ENCODE measurements at regions not wholly inside any gene's neighbourhood (a gene's known extent, or its start where the extent isn't known, plus 50 kb on each side); places are given as distances from the start of the nearest gene placed in this dataset.
"Not testable (repeated sequence)": the region's sequence is repeated elsewhere in the genome, so short reads cannot be mapped to it uniquely, and the experiment has no call there.

- H3K9ac ChIP-seq (ENCODE audit: low read depth, low read length, poor library complexity): no peak overlapping the region
- H2BK15ac ChIP-seq (ENCODE audit: low read length): no peak overlapping the region
- no peak overlapping the region for H2BK120ac ChIP-seq (ENCODE audit: low read depth, low read length)
- H2AFZ ChIP-seq (ENCODE audit: low read length): no peak overlapping the region
- no peak overlapping the region for H3K4me2 ChIP-seq (ENCODE audit: insufficient read depth, low read length, poor library complexity, severe bottlenecking)
- H3K4ac ChIP-seq (ENCODE audit: low read length): no peak overlapping the region
- no peaks in the 10 kb centered on the region for H3K27me3 ChIP-seq (ENCODE audit: control insufficient read depth in 3 of 3, insufficient read depth in 3 of 3, low read depth in 1 of 3, low read length in 3 of 3)
- H3K27ac ChIP-seq (replicated peaks; ENCODE audit: low read length): no peak overlapping the region
- H4K91ac ChIP-seq (ENCODE audit: low read depth, low read length, poor library complexity): no peak overlapping the region
- no peak for DNase-seq (ENCODE audit: low spot score)
- no peaks in the 10 kb centered on the region for H3K9me3 ChIP-seq (replicated peaks in 1 of 2; ENCODE audit: control insufficient read depth in 2 of 2, insufficient read depth in 1 of 2, low read depth in 1 of 2, low read length in 2 of 2)
- H2BK5ac ChIP-seq (ENCODE audit: low read length): no peak overlapping the region
- no peaks in the 10 kb centered on the region for H3K79me1 ChIP-seq (ENCODE audit: low read depth, low read length)
- no peak overlapping the region for H3K14ac ChIP-seq (ENCODE audit: low read length)
- no peaks in the 10 kb centered on the region for H3K36me3 ChIP-seq (replicated peaks in 1 of 2; ENCODE audit: control insufficient read depth in 2 of 2, insufficient read depth in 2 of 2, low read length in 2 of 2)
- no peak overlapping the region for H4K8ac ChIP-seq (ENCODE audit: low read depth, low read length)
- H3K4me3 ChIP-seq (ENCODE audit: low read length in 2 of 2): no peak overlapping the region
- no peak overlapping the region for H2AK5ac ChIP-seq (ENCODE audit: low read depth, low read length)
- H3K18ac ChIP-seq (ENCODE audit: low read length): no peak overlapping the region
- no peak overlapping the region for H2BK12ac ChIP-seq (ENCODE audit: low read length)
- H3K23ac ChIP-seq (ENCODE audit: low read depth, low read length, poor library complexity): no peak overlapping the region
- no peaks in the 10 kb centered on the region for H3K4me1 ChIP-seq (ENCODE audit: control insufficient read depth in 2 of 2, insufficient read depth in 1 of 2, low read depth in 1 of 2, low read length in 2 of 2)
Measured at GRCh38 chrX:79466636-79467035, 99.5 kb upstream of the ITM2A start.

- H3K14ac ChIP-seq (ENCODE audit: low read length): no peak overlapping the region
- H3K23ac ChIP-seq (ENCODE audit: low read depth, low read length, poor library complexity): no peak overlapping the region
- no peaks in the 10 kb centered on the region for H3K79me1 ChIP-seq (ENCODE audit: low read depth, low read length)
- no peak overlapping the region for H3K9ac ChIP-seq (ENCODE audit: low read depth, low read length, poor library complexity)
- no peak overlapping the region for H3K27ac ChIP-seq (replicated peaks; ENCODE audit: low read length)
- no peaks in the 10 kb centered on the region for H3K4me1 ChIP-seq (ENCODE audit: control insufficient read depth in 2 of 2, insufficient read depth in 1 of 2, low read depth in 1 of 2, low read length in 2 of 2)
- DNase-seq (ENCODE audit: low spot score): no peak
- H3K4me2 ChIP-seq (ENCODE audit: insufficient read depth, low read length, poor library complexity, severe bottlenecking): no peak overlapping the region
- H3K18ac ChIP-seq (ENCODE audit: low read length): no peak overlapping the region
- H3K4ac ChIP-seq (ENCODE audit: low read length): no peak overlapping the region
- no peaks in the 10 kb centered on the region for H3K27me3 ChIP-seq (ENCODE audit: control insufficient read depth in 3 of 3, insufficient read depth in 3 of 3, low read depth in 1 of 3, low read length in 3 of 3)
- no peaks in the 10 kb centered on the region for H3K9me3 ChIP-seq (replicated peaks in 1 of 2; ENCODE audit: control insufficient read depth in 2 of 2, insufficient read depth in 1 of 2, low read depth in 1 of 2, low read length in 2 of 2)
- no peak overlapping the region for H4K91ac ChIP-seq (ENCODE audit: low read depth, low read length, poor library complexity)
- H2BK12ac ChIP-seq (ENCODE audit: low read length): no peak overlapping the region
- no CpG with 5 or more reads among the region's 3 CpGs for WGBS, 2 donors (ENCODE audit: extremely low coverage in 2 of 2, insufficient read length in 2 of 2, insufficient replicate concordance in 1 of 2)
- no peak overlapping the region for H2BK15ac ChIP-seq (ENCODE audit: low read length)
- H4K8ac ChIP-seq (ENCODE audit: low read depth, low read length): no peak overlapping the region
- no peak overlapping the region for H2BK120ac ChIP-seq (ENCODE audit: low read depth, low read length)
- no peaks in the 10 kb centered on the region for H3K36me3 ChIP-seq (replicated peaks in 1 of 2; ENCODE audit: control insufficient read depth in 2 of 2, insufficient read depth in 2 of 2, low read length in 2 of 2)
- H2AFZ ChIP-seq (ENCODE audit: low read length): no peak overlapping the region
- H2AK5ac ChIP-seq (ENCODE audit: low read depth, low read length): no peak overlapping the region
- H3K4me3 ChIP-seq (ENCODE audit: low read length in 2 of 2): no peak overlapping the region
- H2BK5ac ChIP-seq (ENCODE audit: low read length): no peak overlapping the region
Measured at GRCh38 chrX:79462458-79462857, 95.3 kb upstream of the ITM2A start.

- H3K9me3 ChIP-seq (replicated peaks in 1 of 2; ENCODE audit: control insufficient read depth in 2 of 2, insufficient read depth in 1 of 2, low read depth in 1 of 2, low read length in 2 of 2); H2BK12ac ChIP-seq (ENCODE audit: low read length); H3K27me3 ChIP-seq (ENCODE audit: control insufficient read depth in 3 of 3, insufficient read depth in 3 of 3, low read depth in 1 of 3, low read length in 3 of 3); H2BK15ac ChIP-seq (ENCODE audit: low read length); H3K4me3 ChIP-seq (ENCODE audit: low read length in 2 of 2); H3K36me3 ChIP-seq (replicated peaks in 1 of 2; ENCODE audit: control insufficient read depth in 2 of 2, insufficient read depth in 2 of 2, low read length in 2 of 2); H2BK5ac ChIP-seq (ENCODE audit: low read length); H4K8ac ChIP-seq (ENCODE audit: low read depth, low read length); DNase-seq (ENCODE audit: low spot score); H3K4me1 ChIP-seq (ENCODE audit: control insufficient read depth in 2 of 2, insufficient read depth in 1 of 2, low read depth in 1 of 2, low read length in 2 of 2); H3K4me2 ChIP-seq (ENCODE audit: insufficient read depth, low read length, poor library complexity, severe bottlenecking); H3K4ac ChIP-seq (ENCODE audit: low read length); H2AFZ ChIP-seq (ENCODE audit: low read length); H3K9ac ChIP-seq (ENCODE audit: low read depth, low read length, poor library complexity); H2AK5ac ChIP-seq (ENCODE audit: low read depth, low read length); H4K91ac ChIP-seq (ENCODE audit: low read depth, low read length, poor library complexity); H3K27ac ChIP-seq (replicated peaks; ENCODE audit: low read length); H3K23ac ChIP-seq (ENCODE audit: low read depth, low read length, poor library complexity); H3K14ac ChIP-seq (ENCODE audit: low read length); H3K79me1 ChIP-seq (ENCODE audit: low read depth, low read length); H2BK120ac ChIP-seq (ENCODE audit: low read depth, low read length); H3K18ac ChIP-seq (ENCODE audit: low read length): not testable (repeated sequence)
- WGBS, 2 donors (ENCODE audit: extremely low coverage in 2 of 2, insufficient read length in 2 of 2, insufficient replicate concordance in 1 of 2): no CpG with 5 or more reads among the region's 9 CpGs
Measured at GRCh38 chrX:79456593-79456992, 89.5 kb upstream of the ITM2A start.

- no peaks in the 10 kb centered on the region for H3K4me1 ChIP-seq (ENCODE audit: control insufficient read depth in 2 of 2, insufficient read depth in 1 of 2, low read depth in 1 of 2, low read length in 2 of 2)
- H3K23ac ChIP-seq (ENCODE audit: low read depth, low read length, poor library complexity): no peak overlapping the region
- no peaks in the 10 kb centered on the region for H3K79me1 ChIP-seq (ENCODE audit: low read depth, low read length)
- H2BK15ac ChIP-seq (ENCODE audit: low read length): no peak overlapping the region
- no peak overlapping the region for H2BK12ac ChIP-seq (ENCODE audit: low read length)
- H4K8ac ChIP-seq (ENCODE audit: low read depth, low read length): no peak overlapping the region
- WGBS, 2 donors (ENCODE audit: extremely low coverage in 2 of 2, insufficient read length in 2 of 2, insufficient replicate concordance in 1 of 2): no CpG with 5 or more reads among the region's 1 CpG
- H3K27ac ChIP-seq (replicated peaks; ENCODE audit: low read length): no peak overlapping the region
- no peak overlapping the region for H3K4ac ChIP-seq (ENCODE audit: low read length)
- no peak overlapping the region for H2BK5ac ChIP-seq (ENCODE audit: low read length)
- no peak overlapping the region for H3K14ac ChIP-seq (ENCODE audit: low read length)
- no peak overlapping the region for H2BK120ac ChIP-seq (ENCODE audit: low read depth, low read length)
- no peaks in the 10 kb centered on the region for H3K9me3 ChIP-seq (replicated peaks in 1 of 2; ENCODE audit: control insufficient read depth in 2 of 2, insufficient read depth in 1 of 2, low read depth in 1 of 2, low read length in 2 of 2)
- no peak overlapping the region for H4K91ac ChIP-seq (ENCODE audit: low read depth, low read length, poor library complexity)
- no peak overlapping the region for H2AK5ac ChIP-seq (ENCODE audit: low read depth, low read length)
- H2AFZ ChIP-seq (ENCODE audit: low read length): no peak overlapping the region
- H3K4me2 ChIP-seq (ENCODE audit: insufficient read depth, low read length, poor library complexity, severe bottlenecking): no peak overlapping the region
- H3K36me3 ChIP-seq (replicated peaks in 1 of 2; ENCODE audit: control insufficient read depth in 2 of 2, insufficient read depth in 2 of 2, low read length in 2 of 2): no peaks in the 10 kb centered on the region
- no peak overlapping the region for H3K18ac ChIP-seq (ENCODE audit: low read length)
- H3K27me3 ChIP-seq (ENCODE audit: control insufficient read depth in 3 of 3, insufficient read depth in 3 of 3, low read depth in 1 of 3, low read length in 3 of 3): no peaks in the 10 kb centered on the region
- no peak for DNase-seq (ENCODE audit: low spot score)
- no peak overlapping the region for H3K4me3 ChIP-seq (ENCODE audit: low read length in 2 of 2)
- no peak overlapping the region for H3K9ac ChIP-seq (ENCODE audit: low read depth, low read length, poor library complexity)
Measured at GRCh38 chrX:79452881-79453280, 85.7 kb upstream of the ITM2A start.
